Osteoblast (primary cell): ENCODE measurements at regions not wholly inside any gene's neighbourhood (a gene's known extent, or its start where the extent isn't known, plus 50 kb on each side); places are given as distances from the start of the nearest gene placed in this dataset.

ENCODE experiments used
- DNase-seq: peaks from one replicate; pipeline ENCODE4 v3.0.0; 2011; ENCODE audit warnings: low spot score, mixed read lengths; ENCODE audit not compliant: insufficient read length; ENCODE audit errors: missing footprints
- H2AFZ ChIP-seq: 2 replicates; pipeline ENCODE4 v1.6.0; 2011; ENCODE audit warnings: mild to moderate bottlenecking, low read length
- H3K27ac ChIP-seq: 2 replicates; pipeline ENCODE4 v1.5.1; 2011; ENCODE audit warnings: mild to moderate bottlenecking, low read depth, low read length, moderate library complexity
- H3K27me3 ChIP-seq: 2 replicates; pipeline ENCODE4 v1.6.0; 2012; ENCODE audit warnings: mild to moderate bottlenecking, control low read depth, inconsistent platforms, low read length, moderate library complexity; ENCODE audit not compliant: insufficient read depth
- H3K36me3 ChIP-seq: 2 replicates; pipeline ENCODE4 v1.5.1; 2011; ENCODE audit warnings: mild to moderate bottlenecking, low read length, control low read depth, moderate library complexity; ENCODE audit not compliant: insufficient read depth
- H3K4me1 ChIP-seq: 2 replicates; pipeline ENCODE4 v1.5.1; 2011; ENCODE audit warnings: mild to moderate bottlenecking, low read length, control low read depth, moderate library complexity; ENCODE audit not compliant: insufficient read depth
- H3K4me2 ChIP-seq: 2 replicates; pipeline ENCODE4 v1.6.0; 2011; ENCODE audit warnings: mild to moderate bottlenecking, low read length; ENCODE audit not compliant: insufficient read depth
- H3K4me3 ChIP-seq: fragments of 200-600 bp; sonication (generic); 3 replicates; pipeline ENCODE4 v1.5.1; 2012; ENCODE audit warnings: mild to moderate bottlenecking, low read length, inconsistent platforms; ENCODE audit not compliant: insufficient read depth
- H3K79me2 ChIP-seq: 2 replicates; pipeline ENCODE4 v1.6.0; 2012; ENCODE audit warnings: mild to moderate bottlenecking, low read length, control low read depth, inconsistent platforms; ENCODE audit not compliant: insufficient read depth
- H3K9me3 ChIP-seq: 2 replicates; pipeline ENCODE4 v1.5.1; 2011; ENCODE audit warnings: low read depth, low read length, control low read depth
- H4K20me1 ChIP-seq: 2 replicates; pipeline ENCODE4 v1.6.0; 2012; ENCODE audit warnings: mild to moderate bottlenecking, low read length, control low read depth; ENCODE audit not compliant: insufficient read depth
- TF ChIP-seq, protein P1 (sequence below): IDR thresholded peaks from 2 replicates; pipeline ENCODE4 v1.5.1; 2011; ENCODE audit warnings: mild to moderate bottlenecking, low read depth, low read length, moderate library complexity; ENCODE audit errors: extremely low read depth

DNA sequence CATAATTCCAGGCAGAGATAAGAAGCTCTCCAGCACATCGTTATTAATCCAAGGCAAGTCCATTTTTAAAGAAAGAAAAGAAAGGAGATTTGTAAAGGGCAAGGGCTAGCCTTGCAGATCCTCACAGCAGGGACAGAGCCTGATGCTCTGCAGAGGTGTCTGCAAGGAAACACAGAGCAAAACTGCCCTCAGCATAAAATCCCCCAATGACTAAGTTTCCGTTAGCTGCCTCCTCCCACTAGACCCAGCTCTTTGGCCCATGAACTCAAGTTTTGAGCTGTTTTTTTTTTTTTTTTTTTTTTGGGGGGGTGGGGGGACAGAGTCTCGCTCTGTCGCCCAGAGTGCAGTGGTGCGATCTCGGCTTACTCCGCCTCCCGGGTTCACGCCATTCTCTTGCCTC is 300.7 kb downstream of the MTERF1 start:
- Histone ChIP-seq H3K4me3 (no peak overlapping the region), H2AFZ (no peak overlapping the region), H3K4me2 (no peak overlapping the region), H3K4me1 (no peaks in the 10 kb centered on the region), H4K20me1 (no peaks in the 10 kb centered on the region), H3K27me3 (no peaks in the 10 kb centered on the region), H3K27ac (no peak overlapping the region), H3K79me2 (no peaks in the 10 kb centered on the region), H3K9me3 (no peaks in the 10 kb centered on the region), H3K36me3 (no peaks in the 10 kb centered on the region)
- TF ChIP-seq, protein P1, sequence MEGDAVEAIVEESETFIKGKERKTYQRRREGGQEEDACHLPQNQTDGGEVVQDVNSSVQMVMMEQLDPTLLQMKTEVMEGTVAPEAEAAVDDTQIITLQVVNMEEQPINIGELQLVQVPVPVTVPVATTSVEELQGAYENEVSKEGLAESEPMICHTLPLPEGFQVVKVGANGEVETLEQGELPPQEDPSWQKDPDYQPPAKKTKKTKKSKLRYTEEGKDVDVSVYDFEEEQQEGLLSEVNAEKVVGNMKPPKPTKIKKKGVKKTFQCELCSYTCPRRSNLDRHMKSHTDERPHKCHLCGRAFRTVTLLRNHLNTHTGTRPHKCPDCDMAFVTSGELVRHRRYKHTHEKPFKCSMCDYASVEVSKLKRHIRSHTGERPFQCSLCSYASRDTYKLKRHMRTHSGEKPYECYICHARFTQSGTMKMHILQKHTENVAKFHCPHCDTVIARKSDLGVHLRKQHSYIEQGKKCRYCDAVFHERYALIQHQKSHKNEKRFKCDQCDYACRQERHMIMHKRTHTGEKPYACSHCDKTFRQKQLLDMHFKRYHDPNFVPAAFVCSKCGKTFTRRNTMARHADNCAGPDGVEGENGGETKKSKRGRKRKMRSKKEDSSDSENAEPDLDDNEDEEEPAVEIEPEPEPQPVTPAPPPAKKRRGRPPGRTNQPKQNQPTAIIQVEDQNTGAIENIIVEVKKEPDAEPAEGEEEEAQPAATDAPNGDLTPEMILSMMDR = no peak
- no peak for DNase-seq

DNA sequence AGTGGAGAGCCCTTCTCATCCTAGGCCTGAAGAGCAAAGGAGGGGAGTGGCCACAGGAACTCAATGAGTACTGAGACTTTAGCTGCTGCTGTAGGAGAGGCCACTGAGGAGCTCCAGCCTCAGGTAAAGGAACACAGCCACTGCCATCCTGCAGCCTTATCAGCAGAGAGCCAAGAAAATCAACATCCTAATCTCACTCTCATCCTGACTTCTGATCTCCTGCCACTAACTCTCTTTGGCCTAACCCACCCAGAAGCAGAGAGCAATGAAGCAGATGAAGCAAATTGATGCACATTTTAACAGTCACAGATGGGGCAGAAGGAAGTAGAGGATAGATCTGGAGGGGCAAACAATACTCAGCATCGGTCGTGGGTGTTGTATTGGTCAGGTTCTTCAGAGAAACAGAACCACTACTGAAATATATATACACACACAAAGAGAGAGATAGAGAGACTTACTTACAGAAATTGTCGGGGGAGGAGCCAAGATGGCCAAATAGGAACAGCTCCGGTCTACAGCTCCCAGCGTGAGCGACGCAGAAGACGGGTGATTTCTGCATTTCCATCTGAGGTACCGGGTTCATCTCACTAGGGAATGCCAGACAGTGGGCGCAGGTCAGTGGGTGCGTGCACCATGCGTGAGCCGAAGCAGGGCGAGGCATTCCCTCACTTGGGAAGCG is 297.6 kb downstream of the MTERF1 start:
- Histone ChIP-seq H3K27me3 (no peaks in the 10 kb centered on the region), H3K4me1 (no peaks in the 10 kb centered on the region), H3K27ac (no peak overlapping the region)

DNA sequence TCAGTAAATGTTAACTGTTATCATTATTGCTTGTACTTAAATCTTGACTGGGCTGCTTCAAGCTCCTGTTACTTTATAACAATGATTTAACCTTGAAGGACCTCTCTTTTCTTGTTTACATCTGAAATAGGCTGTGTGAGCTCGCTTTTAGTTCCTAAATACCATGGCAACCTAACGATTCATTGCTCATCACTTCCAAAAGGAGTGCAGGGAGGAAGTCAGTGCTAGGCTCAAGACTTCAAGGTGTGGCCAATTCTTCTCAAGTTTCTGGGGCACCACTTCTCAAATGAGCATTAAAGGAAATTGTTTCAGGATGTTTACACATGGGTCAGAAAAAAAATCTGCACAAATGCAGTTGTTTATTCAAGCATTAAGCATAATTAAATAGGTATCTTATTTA is 284.2 kb downstream of the MTERF1 start:
- no peak overlapping the region for H3K4me2 ChIP-seq
- no peak for DNase-seq
- no peaks in the 10 kb centered on the region for H3K4me1 ChIP-seq
- no peaks in the 10 kb centered on the region for H4K20me1 ChIP-seq
- H3K4me3 ChIP-seq = no peak overlapping the region
- no peak overlapping the region for H2AFZ ChIP-seq
- no peak overlapping the region for H3K27ac ChIP-seq
- no peaks in the 10 kb centered on the region for H3K79me2 ChIP-seq
- TF ChIP-seq, protein P1 = no peak
- H3K27me3 ChIP-seq = no peaks in the 10 kb centered on the region
- H3K9me3 ChIP-seq = no peaks in the 10 kb centered on the region
- no peaks in the 10 kb centered on the region for H3K36me3 ChIP-seq

More for the DNA sequence above, 297.6 kb downstream of the MTERF1 start:
- TF ChIP-seq, protein P1 = no peak
- no peaks in the 10 kb centered on the region for H4K20me1 ChIP-seq
- DNase-seq = no peak
- H3K4me3 ChIP-seq = no peak overlapping the region
- H2AFZ ChIP-seq = no peak overlapping the region
- H3K36me3 ChIP-seq = no peaks in the 10 kb centered on the region
- H3K4me2 ChIP-seq = no peak overlapping the region
- H3K9me3 ChIP-seq = no peaks in the 10 kb centered on the region
- no peaks in the 10 kb centered on the region for H3K79me2 ChIP-seq

DNA sequence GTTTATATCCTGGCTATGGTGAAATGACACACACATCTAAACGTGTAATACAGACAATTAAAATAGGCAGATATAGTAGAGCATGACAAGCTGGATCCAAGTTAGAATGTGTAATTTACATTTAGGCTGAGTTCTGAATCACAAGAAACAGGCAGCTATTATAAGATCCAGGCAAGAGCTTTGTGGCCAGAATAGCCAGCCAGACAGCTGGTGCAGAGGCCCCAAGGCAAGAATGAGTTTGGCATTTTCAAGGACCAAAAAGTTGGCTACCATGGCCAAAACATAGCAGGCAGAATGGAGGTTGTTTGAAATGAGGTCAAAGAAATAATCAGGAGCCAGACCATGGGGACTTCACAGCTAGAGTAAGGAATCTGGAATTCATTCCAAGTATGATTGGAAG is 281.7 kb downstream of the MTERF1 start:
- no peaks in the 10 kb centered on the region for H4K20me1 ChIP-seq
- H2AFZ ChIP-seq = no peak overlapping the region
- H3K4me3 ChIP-seq = no peak overlapping the region
- no peaks in the 10 kb centered on the region for H3K36me3 ChIP-seq
- TF ChIP-seq, protein P1 = no peak
- H3K27ac ChIP-seq = no peak overlapping the region
- H3K27me3 ChIP-seq = no peaks in the 10 kb centered on the region
- no peaks in the 10 kb centered on the region for H3K4me1 ChIP-seq
- no peaks in the 10 kb centered on the region for H3K79me2 ChIP-seq
- peak; percentile 55 for DNase-seq
- H3K4me2 ChIP-seq = no peak overlapping the region
- H3K9me3 ChIP-seq = no peaks in the 10 kb centered on the region
